HG03095 (cell line): ENCODE measurements at regions not wholly inside any gene's neighbourhood (a gene's known extent, or its start where the extent isn't known, plus 50 kb on each side); places are given as distances from the start of the nearest gene placed in this dataset.
A peak's percentile ranks its signal among the peaks of the same experiment; 100 is the strongest.
"Not testable (repeated sequence)": the region's sequence is repeated elsewhere in the genome, so short reads cannot be mapped to it uniquely, and the experiment has no call there.

Experiments used
- ATAC-seq: cut with Tn5 transposase; IDR thresholded peaks from one replicate; pipeline ENCODE4 v1.9.1; 2021; ENCODE audit warnings: moderate library complexity; ENCODE audit not compliant: unreplicated experiment

DNA sequence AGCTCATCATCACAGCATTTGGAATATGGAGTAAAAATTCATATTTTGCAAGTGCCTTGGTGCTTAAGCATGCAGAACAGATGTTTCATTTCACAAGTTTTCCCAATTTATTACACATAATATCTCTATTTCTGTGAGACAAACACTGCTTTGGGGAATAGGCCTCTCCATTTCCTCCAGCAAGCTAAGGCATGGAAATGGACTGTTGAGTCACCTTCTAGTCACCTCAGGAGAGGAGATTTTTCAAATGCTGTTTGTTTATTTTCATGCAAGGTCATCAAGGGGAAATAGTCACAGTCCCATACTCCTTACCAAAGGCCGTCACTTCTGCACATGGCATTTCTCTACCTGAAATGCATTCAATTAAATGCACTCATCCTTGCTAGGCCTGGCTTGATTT, 57.4 kb upstream of the NUTM2D start:
- not testable (repeated sequence) for ATAC-seq

- peak; percentile 82 for ATAC-seq
These were observed 56.0 kb upstream of the NUTM2D start for GRCh38 chr10:87301466-87302115.

DNA sequence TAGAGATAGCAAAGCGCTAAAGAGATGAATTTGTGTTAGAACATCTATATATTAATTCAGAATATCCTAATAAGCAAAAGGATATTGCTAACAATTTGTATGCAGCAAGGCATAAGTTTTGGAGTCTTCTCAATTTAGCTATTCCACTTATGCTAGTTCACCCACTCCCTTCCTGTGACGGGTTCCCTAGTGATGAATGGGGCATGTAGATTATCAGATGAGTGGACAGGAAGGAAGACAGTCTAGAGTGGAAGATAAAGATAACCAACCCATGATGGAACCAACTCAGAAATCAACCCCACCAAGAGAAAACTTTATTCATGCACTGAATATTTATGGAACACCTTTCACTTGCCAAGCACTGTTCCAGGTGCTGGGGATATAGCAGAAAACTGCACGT, 55.4 kb upstream of the NUTM2D start:
- not testable (repeated sequence) for ATAC-seq

DNA sequence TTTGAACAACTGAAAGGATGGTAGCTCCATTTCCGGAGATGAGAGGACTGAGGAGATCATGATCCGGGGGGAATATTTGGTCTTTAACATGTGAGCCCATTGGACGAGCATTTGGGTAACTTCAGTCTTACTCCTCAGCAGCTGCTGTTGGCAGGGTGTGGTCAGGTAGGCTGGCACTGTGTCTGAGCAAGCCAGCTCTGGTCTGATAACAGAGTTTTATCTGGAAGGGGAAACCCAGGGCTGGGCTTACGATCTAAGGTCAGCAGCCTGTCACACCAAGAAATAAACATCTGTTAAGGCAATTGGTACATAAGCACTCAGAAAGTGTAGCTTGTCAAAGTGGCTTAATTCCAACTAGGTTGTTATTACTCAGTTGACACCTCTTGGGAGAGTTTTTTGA, 53.8 kb upstream of the NUTM2D start:
- ATAC-seq: not testable (repeated sequence)

GRCh38 chr10:87306681-87307080, 50.9 kb upstream of the NUTM2D start:
- not testable (repeated sequence) for ATAC-seq
